ENCODE measurements at regions not wholly inside any gene's neighbourhood (a gene's known extent, or its start where the extent isn't known, plus 50 kb on each side); places are given as distances from the start of the nearest gene placed in this dataset.

DNA sequence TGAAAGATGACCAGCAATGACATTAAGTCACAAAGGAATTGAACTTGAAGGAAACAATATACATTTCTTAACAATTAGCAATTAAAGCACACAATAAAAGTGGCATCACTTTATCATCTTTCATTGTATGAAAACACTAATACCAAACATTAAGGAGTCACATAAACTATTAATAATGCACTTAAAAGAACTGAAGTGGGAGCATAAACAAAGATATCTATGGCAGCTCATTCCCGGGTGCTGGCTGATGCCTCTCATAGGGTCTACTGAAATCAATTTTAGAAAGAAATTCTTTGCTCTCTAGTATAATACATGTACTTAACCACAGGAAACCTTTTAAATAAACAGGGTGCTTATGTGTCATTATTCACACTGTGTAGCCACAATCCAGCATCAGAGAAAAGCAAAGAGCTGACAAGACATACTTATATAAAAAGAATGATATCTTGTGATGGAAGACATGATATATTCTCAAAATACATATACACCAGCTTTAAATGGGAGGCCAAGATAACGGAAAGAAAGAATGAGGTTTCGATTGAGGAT lies 1207.8 kb downstream of the EFNB2 start:
- H3K27me3 ChIP-seq = no peaks in the 10 kb centered on the region
- no peak overlapping the region for H3K4me3 ChIP-seq
- H3K4me1 ChIP-seq = no peaks in the 10 kb centered on the region
- TF ChIP-seq POLR2AphosphoS5 (IDR thresholded peaks at IDR 0.05; ENCODE audit: insufficient read depth in 1 of 2, low read depth in 1 of 2) (no peak), POLR2A (IDR thresholded peaks at IDR 0.05) (no peak)
- TF ChIP-seq, protein P1, sequence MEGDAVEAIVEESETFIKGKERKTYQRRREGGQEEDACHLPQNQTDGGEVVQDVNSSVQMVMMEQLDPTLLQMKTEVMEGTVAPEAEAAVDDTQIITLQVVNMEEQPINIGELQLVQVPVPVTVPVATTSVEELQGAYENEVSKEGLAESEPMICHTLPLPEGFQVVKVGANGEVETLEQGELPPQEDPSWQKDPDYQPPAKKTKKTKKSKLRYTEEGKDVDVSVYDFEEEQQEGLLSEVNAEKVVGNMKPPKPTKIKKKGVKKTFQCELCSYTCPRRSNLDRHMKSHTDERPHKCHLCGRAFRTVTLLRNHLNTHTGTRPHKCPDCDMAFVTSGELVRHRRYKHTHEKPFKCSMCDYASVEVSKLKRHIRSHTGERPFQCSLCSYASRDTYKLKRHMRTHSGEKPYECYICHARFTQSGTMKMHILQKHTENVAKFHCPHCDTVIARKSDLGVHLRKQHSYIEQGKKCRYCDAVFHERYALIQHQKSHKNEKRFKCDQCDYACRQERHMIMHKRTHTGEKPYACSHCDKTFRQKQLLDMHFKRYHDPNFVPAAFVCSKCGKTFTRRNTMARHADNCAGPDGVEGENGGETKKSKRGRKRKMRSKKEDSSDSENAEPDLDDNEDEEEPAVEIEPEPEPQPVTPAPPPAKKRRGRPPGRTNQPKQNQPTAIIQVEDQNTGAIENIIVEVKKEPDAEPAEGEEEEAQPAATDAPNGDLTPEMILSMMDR (IDR thresholded peaks at IDR 0.05) = no peak
- no peak overlapping the region for H3K27ac ChIP-seq
- H3K36me3 ChIP-seq = no peaks in the 10 kb centered on the region
- intact Hi-C loops (cut with DNase I) = no loop called here
- peaks cover 6% of the 10 kb centered on the region for H3K9me3 ChIP-seq
- DNase-seq (ENCODE audit: extremely low spot score in 2 of 2) = no peak

GRCh38 chr13:105319875-105320274 lies 1215.6 kb downstream of the EFNB2 start:
- H3K9me3 ChIP-seq = no peaks in the 10 kb centered on the region
- no peak overlapping the region for H3K4me3 ChIP-seq
- H3K27me3 ChIP-seq = no peaks in the 10 kb centered on the region
- DNase-seq (ENCODE audit: extremely low spot score in 2 of 2) = no peak
- no peaks in the 10 kb centered on the region for H3K4me1 ChIP-seq
- TF ChIP-seq, protein P1 (IDR thresholded peaks at IDR 0.05) = no peak
- TF ChIP-seq POLR2A (IDR thresholded peaks at IDR 0.05) = no peak
- TF ChIP-seq POLR2AphosphoS5 (IDR thresholded peaks at IDR 0.05; ENCODE audit: insufficient read depth in 1 of 2, low read depth in 1 of 2) = no peak
- intact Hi-C loops (cut with DNase I) = no loop called here
- no peak overlapping the region for H3K27ac ChIP-seq
- no peaks in the 10 kb centered on the region for H3K36me3 ChIP-seq

- no peak overlapping the region for H3K4me3 ChIP-seq
- H3K36me3 ChIP-seq = no peaks in the 10 kb centered on the region
- no peaks in the 10 kb centered on the region for H3K4me1 ChIP-seq
- no peaks in the 10 kb centered on the region for H3K9me3 ChIP-seq
- intact Hi-C loops (cut with DNase I) = no loop called here
- H3K27ac ChIP-seq = no peak overlapping the region
- H3K27me3 ChIP-seq = no peaks in the 10 kb centered on the region
- TF ChIP-seq POLR2A (IDR thresholded peaks at IDR 0.05) (no peak), POLR2AphosphoS5 (IDR thresholded peaks at IDR 0.05; ENCODE audit: insufficient read depth in 1 of 2, low read depth in 1 of 2) (no peak)
- TF ChIP-seq, protein P1 (IDR thresholded peaks at IDR 0.05) = no peak
- no peak for DNase-seq (ENCODE audit: extremely low spot score in 2 of 2)
Observed at GRCh38 chr13:105316731-105317130, 1218.7 kb downstream of the EFNB2 start.

DNA sequence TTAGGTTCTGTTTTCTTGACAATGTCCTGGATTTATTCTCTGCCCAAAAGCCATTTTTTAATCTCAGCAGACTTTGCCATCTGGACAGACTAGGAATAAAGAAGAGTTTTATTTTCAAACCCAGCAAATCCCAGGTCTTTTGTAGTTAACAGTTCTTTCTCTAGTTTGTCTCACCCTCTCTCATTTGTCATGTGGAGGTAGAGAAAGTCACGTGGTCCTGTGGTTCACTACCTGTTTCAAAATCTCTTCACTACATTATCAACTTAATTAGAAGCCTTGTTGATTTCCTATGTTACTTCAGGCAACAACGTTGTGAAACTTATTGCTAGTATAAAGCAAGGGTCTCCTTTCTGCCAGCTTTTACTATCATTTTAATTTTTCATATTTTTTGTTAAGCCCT lies 1222.6 kb downstream of the EFNB2 start:
- no peaks in the 10 kb centered on the region for H3K36me3 ChIP-seq
- no peak overlapping the region for H3K4me3 ChIP-seq
- H3K9me3 ChIP-seq = no peaks in the 10 kb centered on the region
- no peak for DNase-seq (ENCODE audit: extremely low spot score in 2 of 2)
- no peak overlapping the region for H3K27ac ChIP-seq
- intact Hi-C loops (cut with DNase I) = no loop called here
- TF ChIP-seq, protein P1 (IDR thresholded peaks at IDR 0.05) = no peak
- no peak for TF ChIP-seq POLR2AphosphoS5 (IDR thresholded peaks at IDR 0.05; ENCODE audit: insufficient read depth in 1 of 2, low read depth in 1 of 2)
- TF ChIP-seq POLR2A (IDR thresholded peaks at IDR 0.05) = no peak
- H3K4me1 ChIP-seq = no peaks in the 10 kb centered on the region
- H3K27me3 ChIP-seq = no peaks in the 10 kb centered on the region

DNA sequence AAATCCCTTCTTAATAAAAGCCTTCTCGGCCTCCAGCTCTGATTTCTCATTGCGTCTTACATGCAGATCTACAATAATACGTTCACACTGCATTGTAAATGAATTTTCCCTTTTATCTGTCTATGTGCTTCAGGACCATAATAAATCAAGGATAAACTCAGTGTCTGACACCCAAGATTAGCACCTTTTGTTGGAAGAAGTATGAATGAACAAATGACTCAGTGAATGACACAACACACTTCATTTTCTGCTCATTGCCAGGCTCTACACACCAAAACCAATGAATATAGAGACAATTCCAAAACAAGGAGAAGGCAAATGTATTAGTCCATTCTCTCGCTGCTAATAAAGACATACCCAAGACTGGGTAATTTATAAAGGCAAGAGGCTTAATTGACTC lies 1224.4 kb downstream of the EFNB2 start:
- Histone ChIP-seq H3K36me3 (no peaks in the 10 kb centered on the region), H3K27me3 (no peaks in the 10 kb centered on the region), H3K4me1 (no peaks in the 10 kb centered on the region), H3K9me3 (no peaks in the 10 kb centered on the region), H3K4me3 (no peak overlapping the region), H3K27ac (no peak overlapping the region)
- intact Hi-C loops (cut with DNase I) = no loop called here
- no peak for DNase-seq (ENCODE audit: extremely low spot score in 2 of 2)
- TF ChIP-seq, protein P1 (IDR thresholded peaks at IDR 0.05) = no peak
- TF ChIP-seq POLR2A (IDR thresholded peaks at IDR 0.05) (no peak), POLR2AphosphoS5 (IDR thresholded peaks at IDR 0.05; ENCODE audit: insufficient read depth in 1 of 2, low read depth in 1 of 2) (no peak)

All from vagina (tissue), 2 donors.